ENCODE measurements at regions not wholly inside any gene's neighbourhood (a gene's known extent, or its start where the extent isn't known, plus 50 kb on each side); places are given as distances from the start of the nearest gene placed in this dataset.
"Not testable (repeated sequence)": the region's sequence is repeated elsewhere in the genome, so short reads cannot be mapped to it uniquely, and the experiment has no call there.

DNA sequence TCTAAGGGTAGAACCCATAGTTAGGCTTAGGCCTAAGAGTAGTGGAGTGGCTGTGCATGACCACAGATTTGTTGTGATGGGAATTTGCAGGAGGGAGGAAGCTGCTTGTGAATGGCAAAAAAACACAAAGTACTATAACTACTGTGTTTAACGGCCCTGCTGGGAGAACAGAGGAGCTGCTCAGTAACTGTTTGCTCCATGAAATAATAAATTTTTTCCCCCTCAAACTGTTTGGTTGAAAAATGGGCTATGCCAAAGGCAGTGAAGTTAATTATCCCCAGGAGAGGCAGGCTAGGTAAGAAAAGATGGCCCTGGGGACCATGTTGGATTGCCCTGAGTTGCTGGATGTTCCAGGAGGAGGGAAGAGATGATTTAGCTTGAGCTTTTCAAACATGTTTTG, 216.1 kb upstream of the ADRA1D start:
- intact Hi-C loops (cut with DNase I; ENCODE audit: low total_unique reads) = no loop called here
- H3K27me3 ChIP-seq = no peaks in the 10 kb centered on the region
- no peaks in the 10 kb centered on the region for H3K36me3 ChIP-seq
- no peak overlapping the region for H3K27ac ChIP-seq
- TF ChIP-seq POLR2A (IDR thresholded peaks at IDR 0.05) (no peak), EP300 (IDR thresholded peaks at IDR 0.05) (no peak), POLR2AphosphoS5 (IDR thresholded peaks at IDR 0.05) (no peak)
- TF ChIP-seq, protein P1, sequence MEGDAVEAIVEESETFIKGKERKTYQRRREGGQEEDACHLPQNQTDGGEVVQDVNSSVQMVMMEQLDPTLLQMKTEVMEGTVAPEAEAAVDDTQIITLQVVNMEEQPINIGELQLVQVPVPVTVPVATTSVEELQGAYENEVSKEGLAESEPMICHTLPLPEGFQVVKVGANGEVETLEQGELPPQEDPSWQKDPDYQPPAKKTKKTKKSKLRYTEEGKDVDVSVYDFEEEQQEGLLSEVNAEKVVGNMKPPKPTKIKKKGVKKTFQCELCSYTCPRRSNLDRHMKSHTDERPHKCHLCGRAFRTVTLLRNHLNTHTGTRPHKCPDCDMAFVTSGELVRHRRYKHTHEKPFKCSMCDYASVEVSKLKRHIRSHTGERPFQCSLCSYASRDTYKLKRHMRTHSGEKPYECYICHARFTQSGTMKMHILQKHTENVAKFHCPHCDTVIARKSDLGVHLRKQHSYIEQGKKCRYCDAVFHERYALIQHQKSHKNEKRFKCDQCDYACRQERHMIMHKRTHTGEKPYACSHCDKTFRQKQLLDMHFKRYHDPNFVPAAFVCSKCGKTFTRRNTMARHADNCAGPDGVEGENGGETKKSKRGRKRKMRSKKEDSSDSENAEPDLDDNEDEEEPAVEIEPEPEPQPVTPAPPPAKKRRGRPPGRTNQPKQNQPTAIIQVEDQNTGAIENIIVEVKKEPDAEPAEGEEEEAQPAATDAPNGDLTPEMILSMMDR (IDR thresholded peaks at IDR 0.05) = no peak
- H3K9me3 ChIP-seq = no peaks in the 10 kb centered on the region
- DNase-seq = no peak
- 67 to 88% (median 68%) methylated on average over 1 of the region's 1 CpG for WGBS, 5 donors
- H3K4me3 ChIP-seq = no peak overlapping the region
- peaks cover 0 to 4% (median 0%) of the 10 kb centered on the region in 4 donors for H3K4me1 ChIP-seq

DNA sequence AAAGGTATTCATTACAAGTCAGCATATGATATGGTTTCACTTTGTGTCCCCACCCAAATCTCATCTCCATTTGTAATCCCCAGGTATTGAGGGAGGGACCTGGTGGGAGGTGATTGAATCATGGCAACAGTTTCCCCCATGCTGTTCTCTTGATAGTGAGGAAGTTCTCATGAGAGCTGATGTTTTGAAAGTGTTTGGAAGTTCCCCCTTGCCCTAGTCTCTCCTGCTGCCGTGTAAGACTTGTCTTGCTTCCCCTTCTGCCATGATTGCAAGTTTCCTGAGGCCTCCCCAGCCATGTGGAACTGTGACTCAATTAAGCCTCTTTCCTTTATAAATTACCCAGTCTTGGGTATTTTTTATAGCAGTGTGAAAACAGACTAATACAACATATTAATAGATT, 213.7 kb upstream of the ADRA1D start:
- H3K4me1 ChIP-seq; H3K27ac ChIP-seq; H3K36me3 ChIP-seq; H3K27me3 ChIP-seq; DNase-seq; intact Hi-C loops (cut with DNase I; ENCODE audit: low total_unique reads); H3K4me3 ChIP-seq; H3K9me3 ChIP-seq: not testable (repeated sequence)
- 50 to 76% (median 63%) methylated on average over 1 of the region's 1 CpG for WGBS, 5 donors

DNA sequence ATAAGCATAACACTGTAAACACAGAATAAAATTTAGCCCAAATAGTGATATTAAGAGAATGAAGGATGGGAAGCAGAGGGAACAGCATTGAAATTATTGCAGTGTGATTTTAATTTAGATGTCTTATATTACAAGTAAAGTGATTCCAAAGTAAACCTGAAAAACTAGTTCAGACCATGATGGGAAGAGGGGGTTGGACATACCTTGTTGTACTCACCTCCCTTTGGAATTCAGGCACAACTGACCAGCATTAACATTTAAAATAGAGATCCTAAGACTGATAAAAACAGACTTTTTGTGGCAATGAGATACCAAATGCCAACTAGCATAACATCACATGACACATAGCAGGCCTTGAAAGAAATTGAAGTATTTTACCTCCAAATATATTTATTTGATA, 210.0 kb upstream of the ADRA1D start:
- Histone ChIP-seq H3K4me1 (no peaks in the 10 kb centered on the region), H3K27ac (no peak overlapping the region), H3K4me3 (no peak overlapping the region), H3K36me3 (no peaks in the 10 kb centered on the region), H3K27me3 (no peaks in the 10 kb centered on the region), H3K9me3 (no peaks in the 10 kb centered on the region)
- TF ChIP-seq, protein P1 (IDR thresholded peaks at IDR 0.05) = no peak
- no peak for TF ChIP-seq EP300 (IDR thresholded peaks at IDR 0.05)
- TF ChIP-seq POLR2A (IDR thresholded peaks at IDR 0.05) = no peak
- TF ChIP-seq POLR2AphosphoS5 (IDR thresholded peaks at IDR 0.05) = no peak
- intact Hi-C loops (cut with DNase I; ENCODE audit: low total_unique reads) = no loop called here
- DNase-seq = no peak

DNA sequence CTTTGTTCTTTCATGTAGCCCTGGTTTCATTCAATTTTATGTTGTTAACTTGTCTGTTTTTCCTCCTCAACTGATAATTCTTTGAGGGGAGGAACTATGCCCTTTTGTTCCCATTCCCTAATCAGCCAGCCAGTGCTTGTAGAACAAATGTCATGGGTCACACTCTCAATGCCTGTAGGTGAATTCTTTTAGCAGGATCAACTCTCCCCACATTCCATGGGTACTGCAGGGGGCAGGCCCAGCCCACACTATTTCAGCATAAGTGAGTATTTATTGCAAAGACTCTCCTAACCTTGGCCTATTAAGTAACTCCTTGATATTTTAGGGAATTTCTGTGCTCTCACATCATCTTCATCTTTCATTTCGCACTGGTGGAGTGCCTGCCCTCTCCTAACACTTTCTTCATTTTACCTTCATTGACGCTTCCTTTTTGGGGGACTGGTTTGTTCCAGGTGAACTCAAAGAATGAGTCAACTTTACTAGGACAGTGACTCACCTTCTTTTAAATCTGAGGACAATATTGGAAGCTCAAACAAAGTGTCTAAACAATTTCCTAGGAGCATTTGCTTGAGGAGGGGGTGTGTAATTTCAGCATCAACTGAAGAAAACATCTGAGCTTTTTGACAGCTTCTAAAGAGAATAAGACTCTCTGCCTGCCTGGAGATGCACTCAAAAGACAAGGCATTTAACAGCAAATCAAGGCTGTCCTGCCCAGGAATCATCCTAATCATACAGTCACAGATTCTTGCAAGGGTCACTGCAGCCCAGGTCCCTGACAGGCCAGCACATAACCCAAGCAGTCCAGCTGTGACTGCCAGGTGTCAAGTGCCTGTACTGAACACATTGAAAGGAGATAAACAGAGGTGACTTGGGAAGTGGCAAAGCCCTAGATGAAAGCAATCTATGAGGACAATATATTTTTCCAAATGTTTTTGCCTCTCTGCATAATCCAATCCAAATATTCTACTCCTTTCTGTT, 208.8 kb upstream of the ADRA1D start:
- intact Hi-C loops (cut with DNase I; ENCODE audit: low total_unique reads) = no loop called here
- WGBS, 5 donors = 74 to 82% (median 78%) methylated on average over 2 of the region's 2 CpGs
- no peaks in the 10 kb centered on the region for H3K4me1 ChIP-seq
- no peak for TF ChIP-seq POLR2AphosphoS5 (IDR thresholded peaks at IDR 0.05)
- no peaks in the 10 kb centered on the region for H3K9me3 ChIP-seq
- no peak overlapping the region for H3K4me3 ChIP-seq
- DNase-seq = no peak
- no peaks in the 10 kb centered on the region for H3K36me3 ChIP-seq
- H3K27ac ChIP-seq = no peak overlapping the region
- no peaks in the 10 kb centered on the region for H3K27me3 ChIP-seq

DNA sequence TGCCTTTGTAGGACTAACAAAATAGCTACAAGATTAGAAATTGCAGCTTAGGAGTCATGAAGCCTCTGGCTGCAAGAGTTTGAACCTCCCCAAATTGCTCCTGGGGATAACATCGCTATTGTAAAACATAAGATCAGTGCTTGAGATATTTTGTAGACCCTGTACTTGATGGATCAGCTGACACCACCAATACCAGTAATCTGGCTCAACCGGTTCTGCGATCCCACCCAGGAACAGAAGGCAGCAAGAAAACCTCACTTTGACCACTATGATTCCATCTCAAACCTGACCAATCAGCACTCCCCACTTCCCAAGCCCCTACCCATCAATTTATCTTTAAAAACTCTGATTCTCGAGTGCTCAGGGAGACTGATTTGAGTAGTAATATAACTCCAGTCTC, 206.9 kb upstream of the ADRA1D start:
- no peaks in the 10 kb centered on the region for H3K4me1 ChIP-seq
- WGBS, 5 donors = 65 to 92% (median 79%) methylated on average over 4 of the region's 4 CpGs
- H3K36me3 ChIP-seq = no peaks in the 10 kb centered on the region
- TF ChIP-seq EP300 (IDR thresholded peaks at IDR 0.05) (no peak), POLR2A (IDR thresholded peaks at IDR 0.05) (no peak), POLR2AphosphoS5 (IDR thresholded peaks at IDR 0.05) (no peak)
- TF ChIP-seq, protein P1 (IDR thresholded peaks at IDR 0.05) = no peak
- intact Hi-C loops (cut with DNase I; ENCODE audit: low total_unique reads) = no loop called here
- H3K4me3 ChIP-seq = no peak overlapping the region
- no peaks in the 10 kb centered on the region for H3K27me3 ChIP-seq
- no peak overlapping the region for H3K27ac ChIP-seq
- DNase-seq = no peak
- no peaks in the 10 kb centered on the region for H3K9me3 ChIP-seq
